Endothelial cell (in vitro differentiated cells): ENCODE measurements at regions not wholly inside any gene's neighbourhood (a gene's known extent, or its start where the extent isn't known, plus 50 kb on each side); places are given as distances from the start of the nearest gene placed in this dataset.

Experiments
- DNase-seq: peaks from one replicate; pipeline ENCODE4 v3.0.0; 2021; ENCODE audit warnings: low spot score
- H3K27ac Mint-ChIP-seq: one replicate; pipeline ENCODE4 v1.8.0; 2021; ENCODE audit warnings: mixed read lengths, inconsistent platforms; ENCODE audit not compliant: unreplicated experiment
- H3K27me3 Mint-ChIP-seq: one replicate; pipeline ENCODE4 v1.8.0; 2021; ENCODE audit warnings: mild to moderate bottlenecking, moderate library complexity, mixed read lengths, inconsistent platforms; ENCODE audit not compliant: unreplicated experiment
- H3K36me3 Mint-ChIP-seq: one replicate; pipeline ENCODE4 v1.8.0; 2021; ENCODE audit warnings: mild to moderate bottlenecking, low read depth, mixed read lengths, inconsistent platforms; ENCODE audit not compliant: unreplicated experiment
- H3K4me1 Mint-ChIP-seq: one replicate; pipeline ENCODE4 v1.8.0; 2021; ENCODE audit warnings: mild to moderate bottlenecking, mixed read lengths, inconsistent platforms; ENCODE audit not compliant: unreplicated experiment
- H3K4me3 Mint-ChIP-seq: one replicate; pipeline ENCODE4 v1.8.0; 2021; ENCODE audit warnings: mild to moderate bottlenecking, mixed read lengths, inconsistent platforms; ENCODE audit not compliant: unreplicated experiment
- H3K9me3 Mint-ChIP-seq: one replicate; pipeline ENCODE4 v1.8.0; 2021; ENCODE audit warnings: mixed read lengths, inconsistent platforms; ENCODE audit not compliant: unreplicated experiment
- CTCF ChIP-seq: fragments of 200-600 bp; sonication (generic); IDR thresholded peaks from one replicate; pipeline ENCODE4 v1.5.0; 2021; ENCODE audit warnings: antibody characterized with exemption; ENCODE audit not compliant: unreplicated experiment

- H3K4me3 Mint-ChIP-seq: no peak overlapping the region
- H3K36me3 Mint-ChIP-seq: no peaks in the 10 kb centered on the region
- no peaks in the 10 kb centered on the region for H3K9me3 Mint-ChIP-seq
- TF ChIP-seq CTCF: no peak
- H3K27ac Mint-ChIP-seq: no peak overlapping the region
- no peaks in the 10 kb centered on the region for H3K4me1 Mint-ChIP-seq
- no peak for DNase-seq
- no peaks in the 10 kb centered on the region for H3K27me3 Mint-ChIP-seq
Measured at GRCh38 chr18:42233908-42234307, 278.9 kb downstream of the PIK3C3 start.

DNA sequence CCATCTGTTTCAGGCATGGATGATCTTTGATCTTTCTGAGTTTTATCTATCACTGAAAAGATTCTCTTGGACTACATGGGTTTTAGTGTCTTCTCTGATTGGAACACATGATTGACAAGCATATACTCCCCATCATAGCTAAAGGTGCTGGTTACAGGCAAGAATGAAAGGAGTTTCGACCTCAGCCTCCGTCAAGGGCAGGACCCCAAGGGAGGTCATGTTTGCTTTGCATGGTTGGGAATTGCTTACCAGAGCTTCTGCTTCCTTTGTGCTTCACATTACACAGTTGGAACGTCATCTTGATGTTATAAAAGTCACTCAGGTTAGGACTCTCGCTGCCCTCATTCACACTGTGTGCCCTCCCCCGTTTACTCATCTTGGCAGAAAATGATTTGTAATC lies 287.7 kb downstream of the PIK3C3 start:
- Mint-ChIP-seq H3K36me3 (no peaks in the 10 kb centered on the region), H3K4me3 (no peak overlapping the region), H3K4me1 (no peaks in the 10 kb centered on the region), H3K27me3 (no peaks in the 10 kb centered on the region), H3K9me3 (no peaks in the 10 kb centered on the region), H3K27ac (no peak overlapping the region)
- TF ChIP-seq CTCF: no peak
- no peak for DNase-seq

- Mint-ChIP-seq H3K9me3 (no peaks in the 10 kb centered on the region), H3K27ac (no peak overlapping the region), H3K4me1 (no peaks in the 10 kb centered on the region), H3K36me3 (no peaks in the 10 kb centered on the region), H3K4me3 (no peak overlapping the region), H3K27me3 (no peaks in the 10 kb centered on the region)
- no peak for DNase-seq
- no peak for TF ChIP-seq CTCF
Measured at GRCh38 chr18:42245137-42245536, 290.1 kb downstream of the PIK3C3 start.

DNA sequence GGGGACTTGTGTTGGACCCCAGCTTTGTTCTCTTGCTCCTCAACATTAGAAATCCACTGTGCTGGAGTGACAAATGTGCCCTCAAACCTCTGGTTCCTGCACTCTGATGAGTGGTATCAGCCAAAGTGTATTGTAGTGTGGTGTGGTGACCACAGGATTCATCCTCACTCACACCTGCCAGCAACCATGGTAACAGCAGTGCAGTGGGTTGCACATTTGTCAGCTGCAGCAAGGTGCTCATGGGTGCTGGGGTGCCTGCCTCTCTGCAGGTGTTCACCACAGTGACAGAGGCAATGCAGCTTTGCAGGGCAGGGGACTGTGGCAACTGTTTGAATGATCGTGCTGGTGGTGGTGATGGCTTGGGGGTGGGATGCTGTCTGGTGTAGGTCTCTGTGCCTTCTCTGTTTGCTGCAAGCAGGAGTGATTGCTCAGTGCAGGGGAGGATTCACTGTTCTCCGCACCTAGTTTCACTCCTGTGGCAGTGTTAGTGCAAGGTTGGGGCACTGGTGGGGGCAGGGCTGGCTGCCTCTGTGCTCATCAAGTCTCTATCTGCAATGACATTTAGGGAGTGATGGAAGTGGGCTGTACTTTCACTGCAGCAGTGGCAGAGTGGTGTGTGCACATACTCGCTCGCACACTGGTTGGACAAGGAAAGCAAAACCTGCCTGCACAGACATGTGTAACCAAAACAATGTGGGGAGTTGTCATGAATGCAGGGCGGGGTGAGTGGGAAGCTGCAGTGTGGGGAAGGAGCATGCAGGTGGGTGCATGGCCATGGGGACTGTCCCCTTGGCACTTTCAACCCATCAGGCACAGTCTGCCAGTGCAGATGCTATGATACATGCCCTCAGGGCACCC lies 301.1 kb downstream of the PIK3C3 start:
- no peak overlapping the region for H3K27ac Mint-ChIP-seq

More for the DNA sequence above, 301.1 kb downstream of the PIK3C3 start:
- peaks cover 3% of the 10 kb centered on the region for H3K27me3 Mint-ChIP-seq
- peaks cover 11% of the 10 kb centered on the region for H3K4me1 Mint-ChIP-seq
- no peak for TF ChIP-seq CTCF
- no peaks in the 10 kb centered on the region for H3K36me3 Mint-ChIP-seq
- no peak overlapping the region for H3K4me3 Mint-ChIP-seq
- no peaks in the 10 kb centered on the region for H3K9me3 Mint-ChIP-seq
- DNase-seq: no peak
